ENCODE measurements at regions not wholly inside any gene's neighbourhood (a gene's known extent, or its start where the extent isn't known, plus 50 kb on each side); places are given as distances from the start of the nearest gene placed in this dataset.
"Not testable (repeated sequence)": the region's sequence is repeated elsewhere in the genome, so short reads cannot be mapped to it uniquely, and the experiment has no call there.

DNA sequence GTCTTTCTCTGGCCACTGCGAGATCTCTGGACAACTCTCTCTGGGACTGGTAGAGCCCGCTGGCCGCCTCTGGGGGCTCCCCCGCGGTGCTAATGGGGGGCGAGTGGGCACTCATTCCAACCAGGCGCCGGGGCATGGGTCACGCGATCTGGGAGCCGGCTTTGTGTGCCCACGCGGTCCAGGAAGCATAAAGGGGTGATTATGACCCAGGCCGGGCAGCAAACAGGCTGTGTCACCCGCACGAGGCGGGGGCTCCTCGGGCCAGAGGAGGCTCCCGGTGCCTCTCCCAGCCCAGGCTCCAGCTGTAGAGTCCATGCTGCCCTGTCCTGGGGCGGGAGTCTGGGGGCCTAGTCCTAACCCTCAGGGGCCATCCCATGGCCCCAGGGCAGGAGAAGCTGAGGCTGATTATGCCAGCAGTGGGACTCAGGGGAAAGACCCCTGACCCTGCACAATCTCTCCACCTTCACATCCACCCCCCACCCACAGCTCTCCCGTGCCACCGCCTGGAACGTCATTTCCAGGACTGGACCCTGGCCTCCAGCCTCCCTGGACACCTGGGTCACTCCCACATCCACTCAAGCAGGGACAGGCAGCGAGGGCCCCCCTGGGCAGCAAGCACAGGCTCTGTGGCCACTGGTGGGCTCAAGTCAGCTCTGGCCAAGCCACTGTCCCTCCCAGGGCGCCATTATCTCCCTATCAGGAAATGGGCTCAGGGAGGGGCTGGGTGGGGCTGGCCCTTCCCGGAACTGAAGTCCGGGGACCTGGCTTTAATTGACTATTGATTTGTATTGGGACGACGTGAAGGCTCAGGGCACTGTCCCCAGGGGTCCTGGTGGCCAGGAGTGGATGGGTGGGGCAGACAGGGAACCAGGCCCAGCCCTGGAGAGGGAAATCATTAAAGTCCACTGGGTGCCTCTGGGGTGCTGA is 50.0 kb downstream of the PTPRS start:
- DNase-seq (no peak), ATAC-seq (ENCODE audit: low read depth) (no peak)
- Mint-ChIP-seq H3K9me3 (peaks cover 1% of the 10 kb centered on the region), H3K4me3 (no peak overlapping the region), H3K4me1 (peaks cover 3% of the 10 kb centered on the region), H3K36me3 (no peaks in the 10 kb centered on the region), H3K27me3 (peaks cover 23% of the 10 kb centered on the region), H3K27ac (no peak overlapping the region)
- POLR2A ChIA-PET = no interaction called here

DNA sequence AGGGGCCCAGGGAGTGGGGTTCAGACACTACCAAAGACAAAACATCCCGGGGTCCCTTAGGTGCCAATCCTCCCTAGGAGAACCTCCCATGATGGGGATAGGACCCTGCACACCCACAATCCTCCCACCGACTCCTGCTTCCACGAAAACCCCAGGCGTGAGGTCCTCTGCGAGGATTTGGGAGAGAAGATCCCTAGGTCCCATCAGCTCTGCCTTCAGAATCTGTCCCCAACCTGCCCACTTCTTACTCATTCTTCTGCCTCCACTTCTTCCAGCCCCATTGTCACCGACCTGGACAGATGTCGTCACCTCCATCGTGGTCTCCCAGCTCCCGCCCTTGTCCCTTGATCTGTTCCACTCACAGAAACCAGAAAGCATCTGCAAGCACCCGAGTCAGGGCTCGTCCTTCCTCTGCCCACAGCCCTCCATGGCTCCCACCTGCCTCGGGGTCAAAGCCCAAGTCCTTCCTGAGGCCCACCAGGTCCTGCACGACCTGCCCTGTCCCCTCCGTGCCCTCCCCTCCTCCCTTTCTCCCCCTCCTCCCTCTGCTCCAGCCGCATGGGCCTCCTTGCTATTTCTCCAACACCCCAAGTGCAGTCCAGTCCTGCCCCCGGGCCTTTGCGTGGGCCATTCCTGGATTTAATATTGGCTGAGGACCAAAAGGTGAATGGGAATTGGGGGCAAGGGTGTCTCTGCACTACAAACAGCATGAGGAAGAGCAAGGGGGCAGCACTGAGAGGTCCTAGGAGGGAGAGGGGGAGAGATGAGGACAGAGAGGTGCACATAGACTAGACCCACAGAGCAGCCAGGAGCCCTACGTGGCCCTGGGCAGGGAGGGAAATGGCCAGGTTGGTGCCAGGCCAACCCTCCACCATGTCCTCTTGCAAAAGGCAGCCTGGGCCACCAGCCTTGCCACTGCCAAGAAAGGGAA is 51.3 kb downstream of the PTPRS start:
- Mint-ChIP-seq H3K27ac (no peak overlapping the region), H3K27me3 (peaks cover 18% of the 10 kb centered on the region), H3K4me1 (peaks cover 3% of the 10 kb centered on the region), H3K36me3 (no peaks in the 10 kb centered on the region), H3K9me3 (peaks cover 1% of the 10 kb centered on the region), H3K4me3 (no peak overlapping the region)
- POLR2A ChIA-PET = no interaction called here
- ATAC-seq (ENCODE audit: low read depth) (no peak), DNase-seq (no peak)

DNA sequence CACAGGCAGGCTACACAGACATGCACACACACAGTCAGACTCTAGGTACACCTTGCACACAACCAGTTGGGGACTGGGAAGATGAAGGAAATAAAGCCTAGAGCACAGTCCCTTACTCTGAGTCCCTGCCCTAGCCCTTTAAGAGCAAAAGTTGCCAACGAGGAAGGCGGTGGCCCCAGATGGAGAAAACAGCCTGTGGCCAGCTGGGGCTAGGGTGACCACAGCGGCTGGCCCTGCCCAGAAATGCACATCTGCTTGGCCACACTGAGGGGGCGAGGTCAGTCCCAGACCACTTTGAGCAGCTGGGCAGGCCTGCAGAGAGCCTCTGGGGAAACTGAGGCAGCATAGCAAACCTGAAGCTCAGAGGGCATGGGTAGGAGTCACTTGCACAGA is 52.3 kb downstream of the PTPRS start:
- POLR2A ChIA-PET = no interaction called here
- H3K27ac Mint-ChIP-seq = no peak overlapping the region
- H3K4me3 Mint-ChIP-seq = no peak overlapping the region
- H3K36me3 Mint-ChIP-seq = no peaks in the 10 kb centered on the region
- H3K27me3 Mint-ChIP-seq = peaks cover 9% of the 10 kb centered on the region
- H3K9me3 Mint-ChIP-seq = peaks cover 1% of the 10 kb centered on the region
- DNase-seq = no peak
- peaks cover 3% of the 10 kb centered on the region for H3K4me1 Mint-ChIP-seq
- ATAC-seq (ENCODE audit: low read depth) = no peak

DNA sequence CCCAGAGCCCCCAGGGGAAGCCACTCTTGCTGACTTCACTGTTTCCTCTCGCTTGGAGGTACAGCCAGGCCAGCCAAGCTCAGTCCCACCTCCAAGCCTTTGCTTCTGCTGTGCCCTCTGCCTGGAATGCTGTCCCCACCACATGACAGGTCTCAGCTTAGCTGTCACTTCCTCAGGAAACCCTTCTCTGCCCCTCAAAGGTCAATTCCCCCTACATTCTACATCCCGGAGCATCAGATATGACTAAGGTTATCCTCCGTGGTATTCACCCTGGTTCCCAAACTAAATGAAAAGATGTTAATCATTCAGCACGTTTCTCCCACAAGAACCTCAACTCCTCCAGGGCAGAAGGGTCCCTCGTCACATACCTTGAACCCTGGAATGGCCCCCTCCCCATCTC is 53.5 kb downstream of the PTPRS start:
- Mint-ChIP-seq H3K27ac (no peak overlapping the region), H3K4me1 (peaks cover 3% of the 10 kb centered on the region), H3K27me3 (peaks cover 7% of the 10 kb centered on the region), H3K9me3 (peaks cover 1% of the 10 kb centered on the region), H3K4me3 (no peak overlapping the region), H3K36me3 (no peaks in the 10 kb centered on the region)
- no peak for DNase-seq
- POLR2A ChIA-PET = no interaction called here
- ATAC-seq (ENCODE audit: low read depth) = no peak

DNA sequence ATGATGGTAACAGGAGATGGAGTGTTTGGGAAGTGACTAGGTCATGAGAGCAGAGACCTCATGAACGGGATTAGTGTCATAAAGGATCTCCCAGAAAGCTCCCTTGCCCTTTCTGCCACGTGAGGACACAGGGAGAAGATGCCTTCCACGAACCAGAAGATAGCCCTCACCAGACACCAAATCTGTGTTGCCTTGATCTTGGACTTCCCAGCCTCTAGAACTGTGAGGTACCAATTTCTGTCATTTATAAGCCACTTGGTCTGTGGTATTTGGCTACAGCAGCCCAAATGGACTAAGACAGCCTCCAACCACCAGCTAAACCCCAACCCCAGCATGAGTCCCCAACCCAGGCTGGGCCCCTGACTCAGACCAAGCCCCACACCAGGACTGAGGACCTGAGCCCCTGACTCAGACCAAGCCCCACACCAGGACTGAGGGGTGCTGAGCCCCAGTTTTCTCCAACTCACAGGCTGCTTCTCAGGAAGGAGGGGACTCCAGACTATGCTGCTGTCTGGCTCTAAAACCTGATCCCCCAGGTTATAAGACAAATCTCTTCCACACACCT is 54.1 kb downstream of the PTPRS start:
- peaks cover 1% of the 10 kb centered on the region for H3K9me3 Mint-ChIP-seq
- peaks cover 1% of the 10 kb centered on the region for H3K27me3 Mint-ChIP-seq
- no peak for DNase-seq
- no peak overlapping the region for H3K27ac Mint-ChIP-seq
- peaks cover 3% of the 10 kb centered on the region for H3K4me1 Mint-ChIP-seq
- H3K36me3 Mint-ChIP-seq = no peaks in the 10 kb centered on the region
- ATAC-seq (ENCODE audit: low read depth) = no peak
- H3K4me3 Mint-ChIP-seq = no peak overlapping the region
- POLR2A ChIA-PET = no interaction called here

DNA sequence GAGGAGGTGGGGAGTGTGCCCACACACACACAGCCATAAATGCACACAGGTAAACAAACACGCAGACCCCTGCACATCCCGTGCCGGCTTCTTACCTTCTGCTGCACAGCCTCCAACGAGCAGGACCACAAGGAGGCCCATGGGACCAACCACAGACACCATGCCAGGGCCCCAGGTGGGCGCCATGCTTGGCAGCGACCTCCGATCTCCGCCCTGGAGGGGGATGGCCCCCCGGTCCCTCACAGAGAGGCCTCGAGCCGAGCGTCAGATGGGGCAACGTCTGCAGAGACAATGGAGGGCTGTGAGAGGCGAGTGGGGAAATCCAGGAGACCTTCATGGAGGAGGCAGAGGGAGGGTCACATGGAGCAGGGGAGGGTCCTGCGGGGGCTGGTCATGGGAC is 54.7 kb downstream of the PTPRS start:
- no peak for DNase-seq

DNA sequence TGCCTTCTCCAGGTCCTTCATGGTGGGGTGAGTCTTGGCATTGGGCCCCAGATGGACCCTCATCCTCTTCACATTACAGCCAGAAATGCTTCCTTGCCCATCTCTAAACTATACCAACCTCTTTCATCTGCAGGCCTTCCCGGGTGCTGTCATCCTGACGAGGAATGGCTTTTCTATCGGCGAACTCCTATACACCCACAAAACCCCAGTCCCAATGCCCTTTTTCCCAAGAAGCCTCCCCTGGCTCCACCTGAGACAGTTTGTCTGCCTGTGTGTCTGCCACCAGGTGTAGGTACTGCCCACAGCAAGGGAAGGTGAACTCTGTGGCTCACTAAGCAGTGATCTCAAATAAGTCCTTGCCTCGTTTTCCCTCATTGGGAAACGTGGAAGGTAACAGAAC is 55.3 kb downstream of the PTPRS start:
- Mint-ChIP-seq H3K4me3 (no peak overlapping the region), H3K27me3 (no peaks in the 10 kb centered on the region), H3K36me3 (no peaks in the 10 kb centered on the region), H3K9me3 (peaks cover 1% of the 10 kb centered on the region), H3K4me1 (peaks cover 3% of the 10 kb centered on the region), H3K27ac (no peak overlapping the region)
- POLR2A ChIA-PET = no interaction called here
- ATAC-seq (ENCODE audit: low read depth) (no peak), DNase-seq (no peak)

More for the DNA sequence above, 54.7 kb downstream of the PTPRS start:
- no peak overlapping the region for H3K4me3 Mint-ChIP-seq
- no peaks in the 10 kb centered on the region for H3K27me3 Mint-ChIP-seq
- POLR2A ChIA-PET = no interaction called here
- no peaks in the 10 kb centered on the region for H3K36me3 Mint-ChIP-seq
- ATAC-seq (ENCODE audit: low read depth) = no peak
- H3K9me3 Mint-ChIP-seq = peaks cover 1% of the 10 kb centered on the region
- no peak overlapping the region for H3K27ac Mint-ChIP-seq
- H3K4me1 Mint-ChIP-seq = peaks cover 3% of the 10 kb centered on the region

DNA sequence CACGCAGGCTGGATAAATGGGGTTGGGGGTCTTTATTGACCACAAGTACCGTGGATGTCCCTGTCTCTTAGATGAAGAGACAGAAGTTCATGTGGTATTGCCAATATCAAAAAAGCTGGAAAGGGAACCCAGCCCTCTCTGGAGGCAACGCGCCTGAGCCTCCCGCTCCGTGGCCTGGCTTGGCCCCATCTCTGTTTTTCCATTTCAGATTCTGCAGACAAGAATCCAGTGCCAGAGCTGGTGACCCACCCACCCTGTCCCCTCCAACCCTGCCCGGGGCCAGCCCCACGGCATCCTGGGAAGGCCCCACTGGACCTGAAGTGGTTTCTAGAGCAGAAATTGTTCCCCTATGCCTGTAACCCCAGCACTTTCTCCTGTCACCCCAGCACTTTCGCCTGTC is 57.7 kb downstream of the PTPRS start:
- Mint-ChIP-seq H3K9me3 (peaks cover 1% of the 10 kb centered on the region), H3K27ac (no peak overlapping the region), H3K4me1 (peaks cover 3% of the 10 kb centered on the region), H3K4me3 (no peak overlapping the region), H3K36me3 (no peaks in the 10 kb centered on the region), H3K27me3 (peaks cover 2% of the 10 kb centered on the region)
- ATAC-seq (ENCODE audit: low read depth) (no peak), DNase-seq (no peak)
- POLR2A ChIA-PET = interaction anchor here (0.8 kb wide), 1 partner anchor 56 kb away, joined by 3 read pairs; no protein-coding TSS in a partner anchor

DNA sequence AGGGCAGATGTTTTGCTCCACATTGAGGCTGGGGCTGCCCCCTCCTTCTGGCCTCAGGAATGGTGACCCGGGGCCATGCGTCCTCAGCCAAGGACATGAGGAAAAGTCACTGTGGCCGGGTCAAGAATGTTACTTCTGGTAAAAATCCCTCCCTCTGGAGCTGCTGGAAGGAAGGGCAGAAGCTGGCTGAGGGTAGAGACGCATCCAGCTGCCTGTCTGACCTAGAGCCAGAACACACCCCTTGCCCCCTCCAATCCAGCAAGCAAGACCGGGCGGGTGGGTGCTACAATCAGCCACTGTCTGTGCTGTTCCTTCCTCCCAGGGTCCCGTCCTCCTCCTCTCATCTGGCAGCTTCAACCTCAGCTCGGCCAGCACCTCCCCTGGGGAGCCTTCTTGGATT is 59.0 kb downstream of the PTPRS start:
- POLR2A ChIA-PET = no interaction called here
- Mint-ChIP-seq H3K36me3 (no peaks in the 10 kb centered on the region), H3K27me3 (peaks cover 2% of the 10 kb centered on the region), H3K9me3 (peaks cover 1% of the 10 kb centered on the region), H3K4me1 (no peaks in the 10 kb centered on the region), H3K4me3 (no peak overlapping the region), H3K27ac (no peak overlapping the region)
- ATAC-seq (ENCODE audit: low read depth) (no peak), DNase-seq (no peak)

DNA sequence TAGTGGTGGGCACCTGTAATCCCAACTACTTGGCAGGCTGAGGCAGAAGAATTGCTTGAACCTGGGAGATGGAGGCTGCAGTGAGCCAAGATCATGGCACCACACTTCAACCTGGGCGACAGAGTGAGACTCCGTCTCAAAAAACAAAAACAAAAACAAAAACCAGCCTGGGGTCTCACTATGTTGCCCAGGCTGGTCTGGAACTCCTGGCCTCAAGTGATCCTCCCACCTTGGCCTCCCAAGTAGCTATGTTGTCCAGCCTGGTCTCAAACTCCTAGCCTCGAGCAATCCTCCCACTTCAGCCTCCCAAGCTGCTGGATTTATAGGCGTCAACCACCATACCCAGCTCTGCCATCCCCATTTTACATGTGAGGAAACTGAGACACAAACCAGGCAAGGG is 64.9 kb downstream of the PTPRS start:
- H3K4me1 Mint-ChIP-seq; H3K4me3 Mint-ChIP-seq; H3K27ac Mint-ChIP-seq; H3K36me3 Mint-ChIP-seq; DNase-seq; H3K27me3 Mint-ChIP-seq; POLR2A ChIA-PET; ATAC-seq (ENCODE audit: low read depth); H3K9me3 Mint-ChIP-seq: not testable (repeated sequence)

DNA sequence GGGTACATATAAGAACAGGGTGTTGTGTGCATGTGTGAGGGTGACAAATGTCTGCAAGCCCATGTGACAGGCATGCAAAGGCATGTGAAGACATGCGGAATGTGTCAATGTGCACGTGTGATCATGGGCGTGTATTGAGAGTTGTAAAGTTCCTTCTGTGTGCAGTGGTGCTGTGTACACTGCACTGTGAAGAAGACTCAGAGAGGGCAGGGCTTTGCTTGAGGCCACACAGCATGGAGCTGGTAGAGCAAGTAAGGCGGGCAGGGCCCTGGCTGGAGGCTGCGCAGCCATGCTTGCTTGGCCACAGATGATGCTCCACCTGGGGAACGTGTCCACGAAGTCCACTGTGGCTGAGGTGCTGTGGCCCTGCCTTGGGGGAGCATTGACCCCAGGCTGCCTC is 66.8 kb downstream of the PTPRS start:
- no peak for ATAC-seq (ENCODE audit: low read depth)
- H3K27me3 Mint-ChIP-seq = no peaks in the 10 kb centered on the region
- no peaks in the 10 kb centered on the region for H3K9me3 Mint-ChIP-seq
- no peak overlapping the region for H3K27ac Mint-ChIP-seq
- DNase-seq = no peak
- POLR2A ChIA-PET = no interaction called here
- no peaks in the 10 kb centered on the region for H3K36me3 Mint-ChIP-seq
- H3K4me1 Mint-ChIP-seq = no peaks in the 10 kb centered on the region
- no peak overlapping the region for H3K4me3 Mint-ChIP-seq

DNA sequence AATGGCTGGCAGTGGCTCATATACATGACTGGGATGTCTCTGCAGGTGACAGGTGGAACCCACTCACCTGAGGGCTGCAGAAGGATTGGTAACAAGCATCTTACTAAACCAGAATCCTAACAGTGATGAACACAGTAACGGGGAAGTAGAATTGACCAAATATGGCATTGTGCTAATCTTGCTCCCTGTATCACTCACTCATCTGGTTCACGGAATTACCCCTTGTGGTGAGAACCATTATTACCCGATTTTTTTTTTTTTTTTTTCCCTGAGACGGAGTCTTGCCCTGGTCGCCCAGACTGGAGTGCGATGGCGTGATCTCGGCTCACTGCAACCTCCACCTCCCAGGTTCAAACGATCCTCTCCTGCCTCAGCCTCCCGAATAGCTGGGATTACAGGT is 69.5 kb downstream of the PTPRS start:
- H3K27ac Mint-ChIP-seq = no peak overlapping the region
- no peaks in the 10 kb centered on the region for H3K4me1 Mint-ChIP-seq
- ATAC-seq (ENCODE audit: low read depth) (no peak), DNase-seq (no peak)
- H3K27me3 Mint-ChIP-seq = no peaks in the 10 kb centered on the region
- no peak overlapping the region for H3K4me3 Mint-ChIP-seq
- H3K36me3 Mint-ChIP-seq = no peaks in the 10 kb centered on the region
- POLR2A ChIA-PET = no interaction called here
- no peaks in the 10 kb centered on the region for H3K9me3 Mint-ChIP-seq

DNA sequence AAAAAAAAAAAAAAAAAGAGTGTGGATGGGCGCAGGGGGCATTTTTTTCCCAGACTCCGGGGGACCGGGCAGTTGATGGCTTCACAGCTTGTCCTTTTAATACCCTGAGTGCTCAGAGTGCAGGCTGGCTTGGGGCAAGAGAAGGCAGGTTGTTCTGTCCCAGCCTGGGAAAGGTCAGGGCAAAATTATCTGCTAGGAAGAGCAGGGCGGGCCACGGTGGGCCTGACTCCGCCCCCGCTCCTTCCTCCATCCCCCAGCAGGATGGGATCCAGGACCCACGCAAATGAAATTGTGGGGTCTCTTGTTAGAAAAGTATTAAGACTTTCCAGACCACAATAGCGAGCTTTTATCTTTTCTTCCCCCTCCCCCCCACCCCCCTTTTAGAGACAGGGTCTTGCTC is 70.7 kb downstream of the PTPRS start:
- Mint-ChIP-seq H3K4me1 (no peaks in the 10 kb centered on the region), H3K36me3 (no peaks in the 10 kb centered on the region), H3K27ac (no peak overlapping the region), H3K27me3 (no peaks in the 10 kb centered on the region), H3K4me3 (no peak overlapping the region), H3K9me3 (no peaks in the 10 kb centered on the region)
- POLR2A ChIA-PET = no interaction called here
- ATAC-seq (ENCODE audit: low read depth) (no peak), DNase-seq (no peak)

All from activated naive CD8-positive, alpha-beta T cell treated with anti-CD3 and anti-CD28 coated beads, Interleukin-2, amount 10 ng/mL, durations not matched to agents 7 days and 5 days (primary cell).